Liver (tissue), 9 donors: ENCODE measurements at regions not wholly inside any gene's neighbourhood (a gene's known extent, or its start where the extent isn't known, plus 50 kb on each side); places are given as distances from the start of the nearest gene placed in this dataset. TPM values are rescaled to one million over a fixed set of nuclear protein-coding genes. Genes with fewer than 3 reads are reported as not detected.

Source experiments
- DNase-seq: peaks from one replicate; pipeline ENCODE4 v3.0.0-alpha.2; 2017; ENCODE audit warnings: low spot score
- H3K27ac ChIP-seq, 2 donors: one replicate each; pipeline ENCODE4 v1.7.0; 2013; ENCODE audit warnings: inconsistent platforms in 2 of 2, low read length in 2 of 2, control low read depth in 1 of 2, low read depth in 1 of 2, mild to moderate bottlenecking in 1 of 2
- H3K27me3 ChIP-seq, 4 donors: one replicate each; pipeline versions ENCODE4 v1.6.1 to v1.7.0; 2013; ENCODE audit warnings: low read length in 3 of 4, inconsistent platforms in 1 of 4, mild to moderate bottlenecking in 1 of 4, moderate library complexity in 1 of 4; ENCODE audit not compliant: control insufficient read depth in 4 of 4, insufficient read depth in 4 of 4
- H3K36me3 ChIP-seq, 4 donors: one replicate each; pipeline versions ENCODE4 v1.6.1 to v1.7.0; 2013; ENCODE audit warnings: low read length in 3 of 4, mild to moderate bottlenecking in 3 of 4, low read depth in 1 of 4, moderate library complexity in 1 of 4; ENCODE audit not compliant: control insufficient read depth in 4 of 4, insufficient read depth in 3 of 4
- H3K4me1 ChIP-seq, 4 donors: one replicate each; pipeline versions ENCODE4 v1.6.1 to v1.7.0; 2013; ENCODE audit warnings: low read length in 3 of 4, mild to moderate bottlenecking in 3 of 4, moderate library complexity in 1 of 4; ENCODE audit not compliant: control insufficient read depth in 4 of 4, insufficient read depth in 4 of 4
- H3K4me3 ChIP-seq, 3 donors: one replicate each; pipeline versions ENCODE4 v1.6.1 to v1.7.0; 2013; ENCODE audit warnings: low read length in 3 of 3, control low read depth in 1 of 3, low read depth in 1 of 3, mild to moderate bottlenecking in 1 of 3
- H3K9ac ChIP-seq, 2 donors: one replicate each; pipeline ENCODE4 v1.7.0; 2013; ENCODE audit warnings: low read length in 2 of 2, mild to moderate bottlenecking in 2 of 2, moderate library complexity in 2 of 2, control low read depth in 1 of 2, low read depth in 1 of 2
- H3K9me3 ChIP-seq, 4 donors: one replicate each; pipeline versions ENCODE4 v1.6.1 to v1.7.0; 2013; ENCODE audit warnings: low read length in 3 of 4; ENCODE audit not compliant: control insufficient read depth in 4 of 4
- CTCF ChIP-seq: fragments of 150-350 bp; IDR thresholded peaks from 2 replicates; pipeline ENCODE4 v1.5.1; 2017; ENCODE audit warnings: improper control_type of control experiment, low read depth, low read length; ENCODE audit not compliant: missing input control
- EGR1 ChIP-seq, 2 donors: IDR thresholded peaks; 2 replicates each; pipeline ENCODE4 v1.6.1; 2016 to 2018; ENCODE audit warnings: antibody characterized with exemption in 2 of 2, low read depth in 2 of 2
- FOXA1 ChIP-seq: IDR thresholded peaks from 2 replicates; pipeline ENCODE4 v1.6.1; 2016; ENCODE audit warnings: antibody characterized with exemption
- FOXA2 ChIP-seq: IDR thresholded peaks from 2 replicates; pipeline ENCODE4 v1.6.1; 2016; ENCODE audit warnings: antibody characterized with exemption
- GABPA ChIP-seq, 2 donors: IDR thresholded peaks in 1 of 2; conservative IDR thresholded peaks in 1 of 2; 2 replicates each; pipeline ENCODE4 v1.6.1; 2016; ENCODE audit warnings: antibody characterized with exemption in 2 of 2, mild to moderate bottlenecking in 1 of 2, moderate library complexity in 1 of 2
- HNF4A ChIP-seq, 2 donors: conservative IDR thresholded peaks; 2 replicates each; pipeline ENCODE4 v1.6.1; 2016; ENCODE audit warnings: antibody characterized with exemption in 2 of 2, mild to moderate bottlenecking in 2 of 2
- HNF4G ChIP-seq: IDR thresholded peaks from 2 replicates; pipeline ENCODE4 v1.6.1; 2016; ENCODE audit warnings: antibody characterized with exemption
- JUND ChIP-seq, 2 donors: IDR thresholded peaks; 2 replicates each; pipeline ENCODE4 v1.6.1; 2016; ENCODE audit warnings: antibody characterized with exemption in 2 of 2
- MAX ChIP-seq: IDR thresholded peaks from 2 replicates; pipeline ENCODE4 v1.6.1; 2016; ENCODE audit warnings: antibody characterized with exemption
- NR2F2 ChIP-seq: IDR thresholded peaks from 2 replicates; pipeline ENCODE4 v1.6.1; 2016; ENCODE audit warnings: antibody characterized with exemption
- RAD21 ChIP-seq, 2 donors: IDR thresholded peaks; 2 replicates each; pipeline ENCODE4 v1.6.1; 2016; ENCODE audit warnings: antibody characterized with exemption in 2 of 2, mild to moderate bottlenecking in 2 of 2
- RXRA ChIP-seq, 2 donors: IDR thresholded peaks; 2 replicates each; pipeline ENCODE4 v1.6.1; 2017 to 2018; ENCODE audit warnings: antibody characterized with exemption in 2 of 2, mild to moderate bottlenecking in 1 of 2
- SP1 ChIP-seq: IDR thresholded peaks from 2 replicates; pipeline ENCODE4 v1.6.1; 2018; ENCODE audit warnings: antibody characterized with exemption, mild to moderate bottlenecking
- TAF1 ChIP-seq: conservative IDR thresholded peaks from 2 replicates; pipeline ENCODE4 v1.6.1; 2016; ENCODE audit warnings: antibody characterized with exemption, mild to moderate bottlenecking
- YY1 ChIP-seq: IDR thresholded peaks from 2 replicates; pipeline ENCODE4 v1.6.1; 2016; ENCODE audit warnings: antibody characterized with exemption, mild to moderate bottlenecking
- WGBS: extraction: QIAGEN DNeasy Blood & Tissue Kit; methylation state at CpG from one replicate; pipeline ENCODE4 v1.1.7; 2013; 5-methylcytosine and 5-hydroxymethylcytosine counted together
- small RNA-seq: library from RNA; depleted of rRNA; stranded (forward); fragments of <200 nt; gene quantifications from one replicate; pipeline ENCODE3, GENCODE V24; 2014
- TF ChIP-seq, protein P1 (sequence below): IDR thresholded peaks from 2 replicates; pipeline ENCODE4 v1.6.1; 2016; ENCODE audit warnings: antibody characterized with exemption
- TF ChIP-seq, protein P2 (sequence below): IDR thresholded peaks from 2 replicates; pipeline ENCODE4 v1.6.1; 2016; ENCODE audit warnings: antibody characterized with exemption
- TF ChIP-seq, protein P3 (sequence below): IDR thresholded peaks from 2 replicates; pipeline ENCODE4 v1.6.1; 2016; ENCODE audit warnings: antibody characterized with exemption, mild to moderate bottlenecking
- donor health status: healthy.
- donor health status: healthy.
- donor health status: healthy.
- donor health status: healthy.
- donor health status: healthy.

DNA sequence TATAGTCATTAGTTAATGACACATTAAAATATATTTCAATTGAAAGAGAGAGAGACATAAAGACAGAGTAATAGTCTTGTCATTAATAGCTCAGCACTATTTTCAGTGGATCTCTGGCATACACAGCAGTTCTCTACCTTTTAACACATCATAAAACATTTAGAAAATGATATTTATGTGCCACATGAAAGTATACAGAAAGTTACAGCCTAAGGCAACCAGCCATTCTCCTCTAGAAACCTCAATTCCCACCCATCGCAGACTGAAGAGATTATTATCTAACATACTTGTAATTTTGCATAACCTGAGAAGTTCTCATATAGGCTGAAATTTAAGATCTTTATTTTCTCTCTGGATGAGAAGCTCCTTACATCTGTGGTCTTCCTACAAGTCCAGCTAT, 58.7 kb upstream of the FAM83B start:
- no peak overlapping the region for H3K27ac ChIP-seq
- no peaks in the 10 kb centered on the region for H3K36me3 ChIP-seq
- H3K27me3 ChIP-seq, result no peaks in the 10 kb centered on the region
- H3K9ac ChIP-seq, result no peak overlapping the region
- WGBS, result 87% methylated on average over 1 of the region's 1 CpG
- TF ChIP-seq RAD21 (IDR thresholded peaks at IDR 0.05), result no peak
- no peak for TF ChIP-seq FOXA2
- TF ChIP-seq YY1, result no peak
- TF ChIP-seq, protein P1, sequence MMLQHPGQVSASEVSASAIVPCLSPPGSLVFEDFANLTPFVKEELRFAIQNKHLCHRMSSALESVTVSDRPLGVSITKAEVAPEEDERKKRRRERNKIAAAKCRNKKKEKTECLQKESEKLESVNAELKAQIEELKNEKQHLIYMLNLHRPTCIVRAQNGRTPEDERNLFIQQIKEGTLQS, result no peak
- no peak for TF ChIP-seq JUND (IDR thresholded peaks at IDR 0.05)
- TF ChIP-seq GABPA (IDR thresholded peaks at IDR 0.05 in 1 of 2, conservative IDR thresholded peaks at IDR 0.05 in 1 of 2), result no peak
- TF ChIP-seq, protein P2, sequence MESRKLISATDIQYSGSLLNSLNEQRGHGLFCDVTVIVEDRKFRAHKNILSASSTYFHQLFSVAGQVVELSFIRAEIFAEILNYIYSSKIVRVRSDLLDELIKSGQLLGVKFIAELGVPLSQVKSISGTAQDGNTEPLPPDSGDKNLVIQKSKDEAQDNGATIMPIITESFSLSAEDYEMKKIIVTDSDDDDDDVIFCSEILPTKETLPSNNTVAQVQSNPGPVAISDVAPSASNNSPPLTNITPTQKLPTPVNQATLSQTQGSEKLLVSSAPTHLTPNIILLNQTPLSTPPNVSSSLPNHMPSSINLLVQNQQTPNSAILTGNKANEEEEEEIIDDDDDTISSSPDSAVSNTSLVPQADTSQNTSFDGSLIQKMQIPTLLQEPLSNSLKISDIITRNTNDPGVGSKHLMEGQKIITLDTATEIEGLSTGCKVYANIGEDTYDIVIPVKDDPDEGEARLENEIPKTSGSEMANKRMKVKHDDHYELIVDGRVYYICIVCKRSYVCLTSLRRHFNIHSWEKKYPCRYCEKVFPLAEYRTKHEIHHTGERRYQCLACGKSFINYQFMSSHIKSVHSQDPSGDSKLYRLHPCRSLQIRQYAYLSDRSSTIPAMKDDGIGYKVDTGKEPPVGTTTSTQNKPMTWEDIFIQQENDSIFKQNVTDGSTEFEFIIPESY, result no peak
- TF ChIP-seq CTCF, result no peak
- TF ChIP-seq RXRA (IDR thresholded peaks at IDR 0.05), result no peak
- no peak for TF ChIP-seq SP1
- TF ChIP-seq NR2F2, result no peak
- TF ChIP-seq HNF4G, result no peak
- TF ChIP-seq MAX, result no peak
- TF ChIP-seq FOXA1, result no peak
- TF ChIP-seq, protein P3, sequence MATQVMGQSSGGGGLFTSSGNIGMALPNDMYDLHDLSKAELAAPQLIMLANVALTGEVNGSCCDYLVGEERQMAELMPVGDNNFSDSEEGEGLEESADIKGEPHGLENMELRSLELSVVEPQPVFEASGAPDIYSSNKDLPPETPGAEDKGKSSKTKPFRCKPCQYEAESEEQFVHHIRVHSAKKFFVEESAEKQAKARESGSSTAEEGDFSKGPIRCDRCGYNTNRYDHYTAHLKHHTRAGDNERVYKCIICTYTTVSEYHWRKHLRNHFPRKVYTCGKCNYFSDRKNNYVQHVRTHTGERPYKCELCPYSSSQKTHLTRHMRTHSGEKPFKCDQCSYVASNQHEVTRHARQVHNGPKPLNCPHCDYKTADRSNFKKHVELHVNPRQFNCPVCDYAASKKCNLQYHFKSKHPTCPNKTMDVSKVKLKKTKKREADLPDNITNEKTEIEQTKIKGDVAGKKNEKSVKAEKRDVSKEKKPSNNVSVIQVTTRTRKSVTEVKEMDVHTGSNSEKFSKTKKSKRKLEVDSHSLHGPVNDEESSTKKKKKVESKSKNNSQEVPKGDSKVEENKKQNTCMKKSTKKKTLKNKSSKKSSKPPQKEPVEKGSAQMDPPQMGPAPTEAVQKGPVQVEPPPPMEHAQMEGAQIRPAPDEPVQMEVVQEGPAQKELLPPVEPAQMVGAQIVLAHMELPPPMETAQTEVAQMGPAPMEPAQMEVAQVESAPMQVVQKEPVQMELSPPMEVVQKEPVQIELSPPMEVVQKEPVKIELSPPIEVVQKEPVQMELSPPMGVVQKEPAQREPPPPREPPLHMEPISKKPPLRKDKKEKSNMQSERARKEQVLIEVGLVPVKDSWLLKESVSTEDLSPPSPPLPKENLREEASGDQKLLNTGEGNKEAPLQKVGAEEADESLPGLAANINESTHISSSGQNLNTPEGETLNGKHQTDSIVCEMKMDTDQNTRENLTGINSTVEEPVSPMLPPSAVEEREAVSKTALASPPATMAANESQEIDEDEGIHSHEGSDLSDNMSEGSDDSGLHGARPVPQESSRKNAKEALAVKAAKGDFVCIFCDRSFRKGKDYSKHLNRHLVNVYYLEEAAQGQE, result no peak
- TF ChIP-seq EGR1 (IDR thresholded peaks at IDR 0.05; ENCODE audit: low read depth in 2 of 2), result no peak
- no peak for TF ChIP-seq TAF1
- TF ChIP-seq HNF4A (conservative IDR thresholded peaks at IDR 0.05), result no peak
- no peaks in the 10 kb centered on the region for H3K4me1 ChIP-seq
- no peak for DNase-seq
- H3K9me3 ChIP-seq, result no peaks in the 10 kb centered on the region
- no peak overlapping the region for H3K4me3 ChIP-seq

Small RNAs in the stretch of these regions (small RNA-seq; reads per million reads assigned to genes)
- not detected for gene RNU6-1023P
